ENCODE measurements at regions not wholly inside any gene's neighbourhood (a gene's known extent, or its start where the extent isn't known, plus 50 kb on each side); places are given as distances from the start of the nearest gene placed in this dataset.
"Not testable (repeated sequence)": the region's sequence is repeated elsewhere in the genome, so short reads cannot be mapped to it uniquely, and the experiment has no call there.

DNA sequence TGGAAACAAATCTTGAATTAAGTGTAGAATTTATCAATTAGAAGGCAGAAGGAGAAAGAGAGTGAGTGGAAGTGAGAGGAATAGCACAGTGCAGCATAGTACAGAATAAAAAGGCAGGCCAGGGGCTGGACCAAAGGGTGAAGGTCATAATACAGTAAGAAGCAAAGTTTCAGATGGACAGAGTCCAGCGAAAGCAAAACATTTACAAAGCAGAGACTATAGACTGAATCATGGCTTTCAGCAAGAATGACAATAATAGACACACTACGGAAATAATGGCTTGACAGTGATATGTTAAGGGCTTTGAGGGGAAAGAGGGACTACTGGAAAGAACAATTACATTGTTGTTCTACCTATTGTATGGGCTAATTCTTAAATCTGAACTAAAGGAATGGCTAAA lies 249.0 kb upstream of the CHD1 start:
- Histone ChIP-seq H3K4me1 (ENCODE audit: insufficient read depth, low read length) (no peaks in the 10 kb centered on the region), H3K4me3 (ENCODE audit: low read length in 2 of 2) (no peak overlapping the region), H3K36me3 (ENCODE audit: insufficient read depth, low read length) (no peaks in the 10 kb centered on the region), H3K27me3 (ENCODE audit: insufficient read depth, low read length) (no peaks in the 10 kb centered on the region), H3K9me3 (ENCODE audit: control insufficient read depth in 1 of 2, low read length in 2 of 2) (no peaks in the 10 kb centered on the region), H3K27ac (ENCODE audit: low read depth, low read length) (no peak overlapping the region)
- intact Hi-C loops (cut with micrococcal nuclease) = no loop called here
- ChIA-PET POLR2A (ENCODE audit: partially characterized antibody) (no interaction called here), CTCF (ENCODE audit: partially characterized antibody) (no interaction called here)
- Mint-ChIP-seq H3K36me3 (no peaks in the 10 kb centered on the region), H3K9me3 (peaks cover 0 to 4% (median 0%) of the 10 kb centered on the region in 8 donors), H3K4me3 (no peak overlapping the region), H3K27ac (no peak overlapping the region), H3K27me3 (no peaks in the 10 kb centered on the region), H3K4me1 (no peaks in the 10 kb centered on the region)
- no peak for DNase-seq

DNA sequence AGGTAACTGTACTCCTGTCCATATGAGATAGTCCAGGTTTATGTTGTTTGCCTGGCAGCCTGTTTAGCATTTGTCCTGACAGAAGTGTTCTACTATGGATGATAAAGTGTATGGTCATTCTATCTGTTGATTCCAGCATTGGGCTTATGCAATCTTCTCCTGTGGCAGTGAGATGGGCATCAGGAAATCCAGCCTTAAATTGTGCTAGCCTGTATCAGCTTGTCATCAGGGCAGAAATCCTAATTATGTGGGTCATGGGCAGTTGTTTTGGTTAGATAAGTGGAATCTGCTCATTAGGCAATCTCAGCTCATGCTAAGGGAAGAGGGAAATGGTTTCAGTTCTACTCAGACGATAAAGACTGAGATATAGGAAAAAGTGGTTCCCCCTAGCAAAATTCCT lies 247.4 kb upstream of the CHD1 start:
- Mint-ChIP-seq H3K27me3 (no peaks in the 10 kb centered on the region), H3K9me3 (peaks cover 0 to 3% (median 0%) of the 10 kb centered on the region in 8 donors), H3K4me1 (no peaks in the 10 kb centered on the region), H3K27ac (no peak overlapping the region), H3K4me3 (no peak overlapping the region), H3K36me3 (no peaks in the 10 kb centered on the region)
- Histone ChIP-seq H3K27ac (ENCODE audit: low read depth, low read length) (no peak overlapping the region), H3K4me3 (ENCODE audit: low read length in 2 of 2) (no peak overlapping the region), H3K27me3 (ENCODE audit: insufficient read depth, low read length) (no peaks in the 10 kb centered on the region), H3K4me1 (ENCODE audit: insufficient read depth, low read length) (no peaks in the 10 kb centered on the region), H3K9me3 (ENCODE audit: control insufficient read depth in 1 of 2, low read length in 2 of 2) (no peaks in the 10 kb centered on the region), H3K36me3 (ENCODE audit: insufficient read depth, low read length) (no peaks in the 10 kb centered on the region)
- ChIA-PET POLR2A (ENCODE audit: partially characterized antibody) (no interaction called here), CTCF (ENCODE audit: partially characterized antibody) (no interaction called here)
- intact Hi-C loops (cut with micrococcal nuclease) = no loop called here
- no peak for DNase-seq

- H3K4me3 ChIP-seq (ENCODE audit: low read length in 2 of 2) = no peak overlapping the region
- no peaks in the 10 kb centered on the region for H3K36me3 ChIP-seq (ENCODE audit: insufficient read depth, low read length)
- ChIA-PET POLR2A (ENCODE audit: partially characterized antibody) (no interaction called here), CTCF (ENCODE audit: partially characterized antibody) (no interaction called here)
- H3K9me3 ChIP-seq (ENCODE audit: control insufficient read depth in 1 of 2, low read length in 2 of 2) = no peaks in the 10 kb centered on the region
- H3K9me3 Mint-ChIP-seq = peaks cover 0 to 4% (median 0%) of the 10 kb centered on the region in 8 donors
- no peak overlapping the region for H3K27ac ChIP-seq (ENCODE audit: low read depth, low read length)
- H3K4me1 Mint-ChIP-seq = no peaks in the 10 kb centered on the region
- no peak overlapping the region for H3K27ac Mint-ChIP-seq
- no peaks in the 10 kb centered on the region for H3K4me1 ChIP-seq (ENCODE audit: insufficient read depth, low read length)
- intact Hi-C loops (cut with micrococcal nuclease) = no loop called here
- no peaks in the 10 kb centered on the region for H3K27me3 ChIP-seq (ENCODE audit: insufficient read depth, low read length)
- H3K27me3 Mint-ChIP-seq = peaks cover 0 to 1% of the 10 kb centered on the region in 2 donors
- no peak overlapping the region for H3K4me3 Mint-ChIP-seq
- H3K36me3 Mint-ChIP-seq = no peaks in the 10 kb centered on the region
- DNase-seq = no peak
These were observed 240.5 kb upstream of the CHD1 start for GRCh38 chr5:99169309-99169708.

GRCh38 chr5:99161538-99161937 lies 232.7 kb upstream of the CHD1 start:
- H3K4me1 ChIP-seq (ENCODE audit: insufficient read depth, low read length); H3K36me3 Mint-ChIP-seq; H3K27ac ChIP-seq (ENCODE audit: low read depth, low read length); H3K4me1 Mint-ChIP-seq; H3K9me3 Mint-ChIP-seq; H3K4me3 Mint-ChIP-seq; CTCF ChIA-PET (ENCODE audit: partially characterized antibody); H3K4me3 ChIP-seq (ENCODE audit: low read length in 2 of 2); intact Hi-C loops (cut with micrococcal nuclease); H3K36me3 ChIP-seq (ENCODE audit: insufficient read depth, low read length); H3K9me3 ChIP-seq (ENCODE audit: control insufficient read depth in 1 of 2, low read length in 2 of 2); POLR2A ChIA-PET (ENCODE audit: partially characterized antibody); H3K27me3 ChIP-seq (ENCODE audit: insufficient read depth, low read length); H3K27me3 Mint-ChIP-seq; H3K27ac Mint-ChIP-seq; DNase-seq: not testable (repeated sequence)

DNA sequence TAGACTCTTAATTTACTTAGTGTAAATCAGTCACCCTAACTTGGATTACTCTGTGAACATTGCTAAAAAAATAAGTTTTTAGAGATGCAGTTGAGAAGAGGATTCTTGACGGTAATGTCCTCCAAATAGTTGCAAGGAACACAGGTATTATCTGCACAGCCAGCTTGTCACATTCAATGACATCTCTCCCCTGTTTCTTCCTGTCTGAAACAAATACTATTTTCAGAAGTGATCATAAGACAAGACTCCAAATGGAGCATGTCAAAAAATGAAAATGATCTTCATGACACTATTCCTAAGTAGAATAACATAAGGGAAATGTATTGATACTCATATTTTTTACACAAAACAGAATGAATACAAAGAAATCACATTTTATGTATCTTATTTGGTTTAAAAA lies 227.9 kb upstream of the CHD1 start:
- DNase-seq = no peak
- no peak overlapping the region for H3K4me3 ChIP-seq (ENCODE audit: low read length in 2 of 2)
- H3K27ac Mint-ChIP-seq = no peak overlapping the region
- H3K4me1 ChIP-seq (ENCODE audit: insufficient read depth, low read length) = no peaks in the 10 kb centered on the region
- H3K4me1 Mint-ChIP-seq = no peaks in the 10 kb centered on the region
- H3K9me3 ChIP-seq (ENCODE audit: control insufficient read depth in 1 of 2, low read length in 2 of 2) = no peaks in the 10 kb centered on the region
- no peaks in the 10 kb centered on the region for H3K36me3 Mint-ChIP-seq
- intact Hi-C loops (cut with micrococcal nuclease) = no loop called here
- H3K4me3 Mint-ChIP-seq = no peak overlapping the region
- ChIA-PET POLR2A (ENCODE audit: partially characterized antibody) (no interaction called here), CTCF (ENCODE audit: partially characterized antibody) (no interaction called here)
- H3K36me3 ChIP-seq (ENCODE audit: insufficient read depth, low read length) = no peaks in the 10 kb centered on the region
- H3K9me3 Mint-ChIP-seq = no peaks in the 10 kb centered on the region
- no peak overlapping the region for H3K27ac ChIP-seq (ENCODE audit: low read depth, low read length)
- H3K27me3 Mint-ChIP-seq = no peaks in the 10 kb centered on the region
- no peaks in the 10 kb centered on the region for H3K27me3 ChIP-seq (ENCODE audit: insufficient read depth, low read length)

DNA sequence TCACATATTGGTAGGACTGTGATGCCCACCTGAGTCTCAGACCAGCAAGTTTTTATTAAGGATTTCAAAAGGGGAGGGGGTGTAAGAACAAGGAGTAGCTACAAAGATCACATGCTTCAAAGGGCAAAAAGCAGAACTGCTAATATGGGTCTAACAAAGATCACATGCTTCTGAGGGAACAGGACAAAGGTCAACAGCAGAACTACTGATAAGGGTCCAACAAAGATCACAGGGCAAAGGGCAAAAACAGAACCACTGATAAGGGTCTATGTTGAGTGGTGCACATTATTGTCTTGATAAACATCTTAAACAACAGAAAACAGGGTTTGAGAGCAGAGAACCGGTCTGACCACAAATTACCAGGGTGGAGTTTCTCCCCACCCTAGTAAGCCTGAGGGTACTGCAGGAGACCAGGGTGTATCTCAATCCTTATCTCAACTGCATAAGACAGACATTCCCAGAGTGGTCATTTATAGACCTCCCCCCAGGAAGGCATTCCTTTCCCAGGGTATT lies 214.5 kb upstream of the CHD1 start:
- intact Hi-C loops (cut with micrococcal nuclease); H3K27me3 Mint-ChIP-seq; H3K27ac Mint-ChIP-seq: not testable (repeated sequence)

DNA sequence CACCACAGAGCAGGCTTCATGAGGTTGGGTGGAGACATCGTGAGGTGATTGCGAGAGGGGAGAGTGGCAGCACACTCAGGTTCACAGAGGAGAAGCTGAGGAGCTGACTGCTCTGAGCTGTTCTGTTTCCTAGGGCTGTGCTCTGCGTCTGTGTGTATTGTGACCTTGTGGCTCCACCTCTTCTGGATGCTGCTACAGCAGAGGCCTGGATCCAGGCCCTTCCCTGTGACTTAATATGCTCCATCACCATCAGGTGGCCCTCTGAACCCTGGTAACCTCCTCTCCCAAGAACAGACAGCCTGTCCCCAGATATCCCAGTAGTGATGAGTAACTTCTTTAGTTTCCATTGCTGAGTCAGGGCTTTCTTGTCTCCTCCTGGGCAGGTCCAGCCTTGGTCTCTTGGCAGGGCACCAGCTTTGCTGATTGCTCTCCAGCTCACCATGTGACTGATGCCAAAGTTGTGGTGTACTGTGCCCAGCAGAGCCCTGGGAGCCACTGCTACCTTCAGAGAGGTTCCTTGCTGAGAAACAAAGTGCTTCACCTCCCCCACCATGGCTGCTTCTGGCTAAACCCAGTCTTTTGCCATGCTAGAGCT lies 212.8 kb upstream of the CHD1 start:
- H3K36me3 Mint-ChIP-seq = peaks cover 0 to 3% of the 10 kb centered on the region in 2 donors
- no peaks in the 10 kb centered on the region for H3K27me3 ChIP-seq (ENCODE audit: insufficient read depth, low read length)
- H3K9me3 ChIP-seq (ENCODE audit: control insufficient read depth in 1 of 2, low read length in 2 of 2) = no peaks in the 10 kb centered on the region
- no peak overlapping the region for H3K4me3 ChIP-seq (ENCODE audit: low read length in 2 of 2)
- H3K9me3 Mint-ChIP-seq = peaks cover 2 to 34% (median 20%) of the 10 kb centered on the region in 8 donors
- no peak overlapping the region for H3K4me3 Mint-ChIP-seq
- POLR2A ChIA-PET (ENCODE audit: partially characterized antibody) = no interaction called here
- H3K27ac Mint-ChIP-seq = no peak overlapping the region
- H3K36me3 ChIP-seq (ENCODE audit: insufficient read depth, low read length) = no peaks in the 10 kb centered on the region
- CTCF ChIA-PET (ENCODE audit: partially characterized antibody) = no interaction called here
- peaks cover 5 to 8% of the 10 kb centered on the region in 2 donors for H3K27me3 Mint-ChIP-seq
- no peak overlapping the region for H3K27ac ChIP-seq (ENCODE audit: low read depth, low read length)
- no peaks in the 10 kb centered on the region for H3K4me1 ChIP-seq (ENCODE audit: insufficient read depth, low read length)
- no peak for DNase-seq
- intact Hi-C loops (cut with micrococcal nuclease) = no loop called here
- H3K4me1 Mint-ChIP-seq = no peaks in the 10 kb centered on the region

More for the DNA sequence above, 214.5 kb upstream of the CHD1 start:
- H3K4me3 ChIP-seq (ENCODE audit: low read length in 2 of 2); H3K36me3 Mint-ChIP-seq; CTCF ChIA-PET (ENCODE audit: partially characterized antibody); H3K27ac ChIP-seq (ENCODE audit: low read depth, low read length); H3K9me3 ChIP-seq (ENCODE audit: control insufficient read depth in 1 of 2, low read length in 2 of 2); H3K4me3 Mint-ChIP-seq; POLR2A ChIA-PET (ENCODE audit: partially characterized antibody); DNase-seq; H3K36me3 ChIP-seq (ENCODE audit: insufficient read depth, low read length); H3K4me1 Mint-ChIP-seq; H3K27me3 ChIP-seq (ENCODE audit: insufficient read depth, low read length); H3K4me1 ChIP-seq (ENCODE audit: insufficient read depth, low read length): not testable (repeated sequence)
- peaks cover 2 to 34% (median 20%) of the 10 kb centered on the region in 8 donors for H3K9me3 Mint-ChIP-seq

DNA sequence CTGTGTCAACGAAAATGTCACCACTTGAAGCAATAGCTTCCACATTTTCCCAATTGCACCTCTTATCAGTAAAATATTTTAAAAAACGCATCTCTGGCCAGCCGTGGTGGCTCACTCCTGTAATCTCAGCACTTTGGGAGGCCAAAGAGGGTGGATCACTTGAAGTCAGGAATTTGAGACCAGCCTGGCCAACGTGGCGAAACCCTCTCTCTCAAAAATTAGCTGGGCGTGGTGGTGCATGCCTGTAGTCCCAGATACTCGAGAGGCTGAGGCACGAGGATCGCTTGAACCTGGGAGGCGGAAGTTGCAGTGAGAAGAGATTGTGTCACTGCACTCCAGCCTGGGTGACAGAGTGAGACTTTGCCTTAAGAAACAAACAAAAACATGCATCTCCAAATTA lies 210.1 kb upstream of the CHD1 start:
- Mint-ChIP-seq H3K4me1 (no peaks in the 10 kb centered on the region), H3K36me3 (peaks cover 0 to 3% of the 10 kb centered on the region in 2 donors), H3K4me3 (no peak overlapping the region), H3K27me3 (peaks cover 9 to 12% of the 10 kb centered on the region in 2 donors), H3K9me3 (peaks cover 2 to 20% (median 12%) of the 10 kb centered on the region in 8 donors), H3K27ac (no peak overlapping the region)
- Histone ChIP-seq H3K4me1 (ENCODE audit: insufficient read depth, low read length) (no peaks in the 10 kb centered on the region), H3K27me3 (ENCODE audit: insufficient read depth, low read length) (no peaks in the 10 kb centered on the region), H3K9me3 (ENCODE audit: control insufficient read depth in 1 of 2, low read length in 2 of 2) (no peaks in the 10 kb centered on the region), H3K36me3 (ENCODE audit: insufficient read depth, low read length) (no peaks in the 10 kb centered on the region), H3K4me3 (ENCODE audit: low read length in 2 of 2) (no peak overlapping the region), H3K27ac (ENCODE audit: low read depth, low read length) (no peak overlapping the region)
- ChIA-PET CTCF (ENCODE audit: partially characterized antibody) (no interaction called here), POLR2A (ENCODE audit: partially characterized antibody) (no interaction called here)
- intact Hi-C loops (cut with micrococcal nuclease) = no loop called here
- no peak for DNase-seq
